ENCODE measurements at regions not wholly inside any gene's neighbourhood (a gene's known extent, or its start where the extent isn't known, plus 50 kb on each side); places are given as distances from the start of the nearest gene placed in this dataset.

GRCh38 chr12:91690531-91690930 is 455.1 kb downstream of the BTG1 start:
- peaks cover 0 to 4% (median 0%) of the 10 kb centered on the region in 8 donors for H3K9me3 ChIP-seq
- no peak for DNase-seq
- no peaks in the 10 kb centered on the region for H3K36me3 ChIP-seq
- no peak overlapping the region for H3K4me3 ChIP-seq
- H3K27me3 ChIP-seq (replicated peaks in 1 of 7), result no peaks in the 10 kb centered on the region
- no peaks in the 10 kb centered on the region for H3K4me1 ChIP-seq
- H3K27ac ChIP-seq, result no peak overlapping the region
- intact Hi-C loops (cut with DNase I; ENCODE audit: low total_unique reads), result no loop called here
- 94 to 100% (median 96%) methylated on average over 3 to 4 of the region's 4 CpGs for WGBS, 5 donors
- TF ChIP-seq, protein P1, sequence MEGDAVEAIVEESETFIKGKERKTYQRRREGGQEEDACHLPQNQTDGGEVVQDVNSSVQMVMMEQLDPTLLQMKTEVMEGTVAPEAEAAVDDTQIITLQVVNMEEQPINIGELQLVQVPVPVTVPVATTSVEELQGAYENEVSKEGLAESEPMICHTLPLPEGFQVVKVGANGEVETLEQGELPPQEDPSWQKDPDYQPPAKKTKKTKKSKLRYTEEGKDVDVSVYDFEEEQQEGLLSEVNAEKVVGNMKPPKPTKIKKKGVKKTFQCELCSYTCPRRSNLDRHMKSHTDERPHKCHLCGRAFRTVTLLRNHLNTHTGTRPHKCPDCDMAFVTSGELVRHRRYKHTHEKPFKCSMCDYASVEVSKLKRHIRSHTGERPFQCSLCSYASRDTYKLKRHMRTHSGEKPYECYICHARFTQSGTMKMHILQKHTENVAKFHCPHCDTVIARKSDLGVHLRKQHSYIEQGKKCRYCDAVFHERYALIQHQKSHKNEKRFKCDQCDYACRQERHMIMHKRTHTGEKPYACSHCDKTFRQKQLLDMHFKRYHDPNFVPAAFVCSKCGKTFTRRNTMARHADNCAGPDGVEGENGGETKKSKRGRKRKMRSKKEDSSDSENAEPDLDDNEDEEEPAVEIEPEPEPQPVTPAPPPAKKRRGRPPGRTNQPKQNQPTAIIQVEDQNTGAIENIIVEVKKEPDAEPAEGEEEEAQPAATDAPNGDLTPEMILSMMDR (IDR thresholded peaks at IDR 0.05 in 8 of 11, conservative IDR thresholded peaks at IDR 0.05 in 3 of 11), result no peak
- TF ChIP-seq POLR2A (IDR thresholded peaks at IDR 0.05) (no peak), POLR2AphosphoS5 (IDR thresholded peaks at IDR 0.05) (no peak)

GRCh38 chr12:91687052-91688017 is 458.3 kb downstream of the BTG1 start:
- TF ChIP-seq POLR2AphosphoS5 (IDR thresholded peaks at IDR 0.05) (no peak), POLR2A (IDR thresholded peaks at IDR 0.05) (no peak)
- TF ChIP-seq, protein P1 (IDR thresholded peaks at IDR 0.05 in 8 of 11, conservative IDR thresholded peaks at IDR 0.05 in 3 of 11), result no peak
- Histone ChIP-seq H3K27ac (no peak overlapping the region), H3K9me3 (no peaks in the 10 kb centered on the region), H3K27me3 (replicated peaks in 1 of 7) (no peaks in the 10 kb centered on the region), H3K4me3 (no peak overlapping the region), H3K36me3 (no peaks in the 10 kb centered on the region), H3K4me1 (no peaks in the 10 kb centered on the region)
- 33 to 47% (median 44%) methylated on average over 3 of the region's 3 CpGs for WGBS, 5 donors
- intact Hi-C loops (cut with DNase I; ENCODE audit: low total_unique reads), result no loop called here
- DNase-seq, result no peak

DNA sequence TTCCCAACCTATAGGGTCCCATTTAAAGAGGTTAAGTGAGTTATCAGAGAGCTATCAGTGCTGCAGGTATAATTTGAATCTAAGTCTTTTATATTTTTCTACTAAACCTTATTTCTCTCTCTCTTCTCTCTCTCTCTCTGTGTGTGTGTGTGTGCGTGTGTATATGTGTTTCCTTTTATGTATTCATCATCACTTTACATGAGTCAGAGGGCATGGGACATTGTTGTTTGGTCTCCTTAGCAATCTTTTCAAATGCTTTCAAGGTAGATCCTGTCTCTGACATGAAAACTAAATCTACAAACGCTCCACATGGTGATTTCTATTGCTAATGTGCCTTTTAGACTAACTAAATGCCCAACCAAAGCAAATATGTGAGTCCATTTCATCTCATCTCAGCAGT is 459.7 kb downstream of the BTG1 start:
- Histone ChIP-seq H3K36me3 (no peaks in the 10 kb centered on the region), H3K4me1 (no peaks in the 10 kb centered on the region), H3K4me3 (no peak overlapping the region), H3K9me3 (no peaks in the 10 kb centered on the region), H3K27me3 (replicated peaks in 1 of 7) (no peaks in the 10 kb centered on the region), H3K27ac (no peak overlapping the region)
- TF ChIP-seq POLR2A (IDR thresholded peaks at IDR 0.05) (no peak), POLR2AphosphoS5 (IDR thresholded peaks at IDR 0.05) (no peak)
- TF ChIP-seq, protein P1 (IDR thresholded peaks at IDR 0.05 in 8 of 11, conservative IDR thresholded peaks at IDR 0.05 in 3 of 11), result no peak
- no peak for DNase-seq
- intact Hi-C loops (cut with DNase I; ENCODE audit: low total_unique reads), result no loop called here
- WGBS, 5 donors, result 62 to 84% (median 76%) methylated on average over 2 of the region's 2 CpGs

- no peak for DNase-seq
- Histone ChIP-seq H3K4me1 (no peaks in the 10 kb centered on the region), H3K9me3 (no peaks in the 10 kb centered on the region), H3K4me3 (no peak overlapping the region), H3K27me3 (replicated peaks in 1 of 7) (no peaks in the 10 kb centered on the region), H3K27ac (no peak overlapping the region), H3K36me3 (no peaks in the 10 kb centered on the region)
- intact Hi-C loops (cut with DNase I; ENCODE audit: low total_unique reads), result no loop called here
- WGBS, 5 donors, result 84 to 95% (median 92%) methylated on average over 11 of the region's 11 CpGs
- TF ChIP-seq POLR2A (IDR thresholded peaks at IDR 0.05) (no peak), POLR2AphosphoS5 (IDR thresholded peaks at IDR 0.05) (no peak)
- TF ChIP-seq, protein P1 (IDR thresholded peaks at IDR 0.05 in 8 of 11, conservative IDR thresholded peaks at IDR 0.05 in 3 of 11), result no peak
Observed at GRCh38 chr12:91681751-91682150, 463.9 kb downstream of the BTG1 start.
